HepG2 (cell line): ENCODE measurements at regions not wholly inside any gene's neighbourhood (a gene's known extent, or its start where the extent isn't known, plus 50 kb on each side); places are given as distances from the start of the nearest gene placed in this dataset.

Source experiments
- JARID2 ChIP-seq: sonication (generic); formaldehyde crosslinking; IDR thresholded peaks from 2 replicates; pipeline ENCODE4 v1.8.1; 2023; ENCODE audit warnings: missing genetic modification reagents, inconsistent platforms; ENCODE audit not compliant: insufficient replicate concordance
- SMC3 ChIP-seq: IDR thresholded peaks from 2 replicates; pipeline ENCODE4 v1.6.1; 2011; ENCODE audit warnings: low read length, improper control_type of control experiment
- ZNF180 ChIP-seq: sonication (generic); formaldehyde crosslinking; IDR thresholded peaks from 2 replicates; pipeline ENCODE4 v1.4.0; 2020; ENCODE audit warnings: low read depth, missing genetic modification reagents, borderline replicate concordance
- TF ChIP-seq, protein P1 (sequence below): sonication (generic); formaldehyde crosslinking; IDR thresholded peaks from 2 replicates; pipeline ENCODE4 v1.5.0; 2020; ENCODE audit warnings: missing genetic modification reagents
- TF ChIP-seq, protein P2 (sequence below): sonication (generic); formaldehyde crosslinking; IDR thresholded peaks from 2 replicates; pipeline ENCODE4 v1.5.0; 2020; ENCODE audit warnings: mild to moderate bottlenecking, missing genetic modification reagents, moderate library complexity
- TF ChIP-seq, protein P3 (sequence below): sonication (generic); formaldehyde crosslinking; IDR thresholded peaks from 2 replicates; pipeline ENCODE4 v1.9.0; 2021; ENCODE audit warnings: missing genetic modification reagents, mild to moderate bottlenecking, borderline replicate concordance

DNA sequence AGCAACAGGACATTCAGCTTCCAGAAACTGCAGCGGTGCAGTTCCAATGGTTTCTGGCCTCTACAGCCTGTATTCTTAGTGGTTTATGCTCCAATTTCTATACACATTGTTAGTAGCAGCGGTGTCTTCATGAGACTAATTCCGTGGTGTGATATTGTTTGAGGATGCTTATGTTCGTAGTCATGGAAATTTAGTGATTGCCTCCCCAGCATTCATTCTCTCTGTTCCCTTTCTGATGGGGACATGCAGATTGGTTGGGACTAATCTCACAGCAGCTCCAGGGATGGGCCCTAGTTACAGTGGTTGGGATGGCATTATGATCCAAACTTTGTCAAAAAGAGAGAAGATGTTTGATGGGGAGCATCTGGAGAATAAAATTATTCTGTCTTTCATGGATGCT, 208.6 kb downstream of the CD47 start:
- TF ChIP-seq ZNF180 (CRISPR knock-in tag) (no peak), JARID2 (CRISPR knock-in tag) (no peak), SMC3 (no peak)
- TF ChIP-seq, protein P1, sequence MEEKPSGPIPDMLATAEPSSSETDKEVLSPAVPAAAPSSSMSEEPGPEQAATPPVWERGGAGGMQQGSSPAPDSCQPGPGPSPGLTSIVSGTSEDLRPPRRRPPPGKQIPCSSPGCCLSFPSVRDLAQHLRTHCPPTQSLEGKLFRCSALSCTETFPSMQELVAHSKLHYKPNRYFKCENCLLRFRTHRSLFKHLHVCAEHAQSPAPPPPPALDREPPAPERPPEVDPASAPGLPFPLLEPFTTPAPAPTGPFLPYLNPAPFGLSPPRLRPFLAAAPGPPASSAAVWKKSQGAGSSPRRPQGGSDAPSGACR: no peak
- TF ChIP-seq, protein P2, sequence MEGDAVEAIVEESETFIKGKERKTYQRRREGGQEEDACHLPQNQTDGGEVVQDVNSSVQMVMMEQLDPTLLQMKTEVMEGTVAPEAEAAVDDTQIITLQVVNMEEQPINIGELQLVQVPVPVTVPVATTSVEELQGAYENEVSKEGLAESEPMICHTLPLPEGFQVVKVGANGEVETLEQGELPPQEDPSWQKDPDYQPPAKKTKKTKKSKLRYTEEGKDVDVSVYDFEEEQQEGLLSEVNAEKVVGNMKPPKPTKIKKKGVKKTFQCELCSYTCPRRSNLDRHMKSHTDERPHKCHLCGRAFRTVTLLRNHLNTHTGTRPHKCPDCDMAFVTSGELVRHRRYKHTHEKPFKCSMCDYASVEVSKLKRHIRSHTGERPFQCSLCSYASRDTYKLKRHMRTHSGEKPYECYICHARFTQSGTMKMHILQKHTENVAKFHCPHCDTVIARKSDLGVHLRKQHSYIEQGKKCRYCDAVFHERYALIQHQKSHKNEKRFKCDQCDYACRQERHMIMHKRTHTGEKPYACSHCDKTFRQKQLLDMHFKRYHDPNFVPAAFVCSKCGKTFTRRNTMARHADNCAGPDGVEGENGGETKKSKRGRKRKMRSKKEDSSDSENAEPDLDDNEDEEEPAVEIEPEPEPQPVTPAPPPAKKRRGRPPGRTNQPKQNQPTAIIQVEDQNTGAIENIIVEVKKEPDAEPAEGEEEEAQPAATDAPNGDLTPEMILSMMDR (CRISPR knock-in tag): no peak
- TF ChIP-seq, protein P3, sequence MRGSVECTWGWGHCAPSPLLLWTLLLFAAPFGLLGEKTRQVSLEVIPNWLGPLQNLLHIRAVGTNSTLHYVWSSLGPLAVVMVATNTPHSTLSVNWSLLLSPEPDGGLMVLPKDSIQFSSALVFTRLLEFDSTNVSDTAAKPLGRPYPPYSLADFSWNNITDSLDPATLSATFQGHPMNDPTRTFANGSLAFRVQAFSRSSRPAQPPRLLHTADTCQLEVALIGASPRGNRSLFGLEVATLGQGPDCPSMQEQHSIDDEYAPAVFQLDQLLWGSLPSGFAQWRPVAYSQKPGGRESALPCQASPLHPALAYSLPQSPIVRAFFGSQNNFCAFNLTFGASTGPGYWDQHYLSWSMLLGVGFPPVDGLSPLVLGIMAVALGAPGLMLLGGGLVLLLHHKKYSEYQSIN: no peak
